Common myeloid progenitor, CD34-positive (primary cell): ENCODE measurements at regions not wholly inside any gene's neighbourhood (a gene's known extent, or its start where the extent isn't known, plus 50 kb on each side); places are given as distances from the start of the nearest gene placed in this dataset.

Source experiments
- CTCF ChIA-PET: fragments of 350-600 bp; sonication (Branson Sonifier 250); formaldehyde crosslinking; loops from one replicate; lab custom pipeline; 2021; ENCODE audit warnings: antibody characterized with exemption; lab: Charles Lee
- POLR2A ChIA-PET: fragments of 350-600 bp; sonication (Branson Sonifier 250); formaldehyde crosslinking; loops from one replicate; lab custom pipeline; 2021; ENCODE audit warnings: antibody characterized with exemption; lab: Charles Lee
- DNase-seq, 3 donors: peaks; one replicate each; pipeline versions ENCODE4 v3.0.0 to v3.0.0-alpha.2; 2013
- H3K27ac ChIP-seq, 2 experiments: 1 replicate in 1 of 2; 2 replicates in 1 of 2; pipeline ENCODE4 v1.7.0; 2013; ENCODE audit warnings: inconsistent platforms in 2 of 2, low read length in 2 of 2, mild to moderate bottlenecking in 2 of 2, low read depth in 1 of 2, moderate library complexity in 1 of 2; ENCODE audit not compliant: severe bottlenecking in 2 of 2, insufficient read depth in 1 of 2, poor library complexity in 1 of 2
- H3K27me3 ChIP-seq, 5 experiments: replicated peaks in 2 of 5; 1 replicate in 3 of 5; 2 replicates in 2 of 5; pipeline versions ENCODE4 v1.6.1 to v1.7.0; 2013; ENCODE audit warnings: low read length in 4 of 5, mild to moderate bottlenecking in 2 of 5, moderate library complexity in 2 of 5, inconsistent platforms in 1 of 5; ENCODE audit not compliant: insufficient read depth in 5 of 5, control insufficient read depth in 4 of 5
- H3K36me3 ChIP-seq, 4 experiments: 1 replicate in 2 of 4; 2 replicates in 2 of 4; pipeline versions ENCODE4 v1.6.1 to v1.7.0; 2013; ENCODE audit warnings: low read length in 3 of 4, control low read depth in 1 of 4, mild to moderate bottlenecking in 1 of 4; ENCODE audit not compliant: control insufficient read depth in 4 of 4, insufficient read depth in 4 of 4
- H3K4me1 ChIP-seq, 4 experiments: 1 replicate in 3 of 4; 2 replicates in 1 of 4; pipeline versions ENCODE4 v1.6.1 to v1.7.1; 2013; ENCODE audit warnings: low read length in 3 of 4, mild to moderate bottlenecking in 3 of 4, control low read depth in 1 of 4, inconsistent platforms in 1 of 4, moderate library complexity in 1 of 4; ENCODE audit not compliant: control insufficient read depth in 4 of 4, insufficient read depth in 4 of 4; ENCODE audit errors: control extremely low read depth in 1 of 4
- H3K4me3 ChIP-seq, 7 experiments: 1 replicate in 4 of 7; 2 replicates in 3 of 7; pipeline versions ENCODE4 v1.5.1 to v1.7.0; 2013; ENCODE audit warnings: mild to moderate bottlenecking in 7 of 7, low read length in 6 of 7, moderate library complexity in 6 of 7, inconsistent platforms in 2 of 7, low read depth in 2 of 7, control low read depth in 1 of 7; ENCODE audit not compliant: insufficient read depth in 4 of 7, control insufficient read depth in 1 of 7; ENCODE audit errors: extremely low read depth in 1 of 7
- H3K9me3 ChIP-seq, 5 experiments: 1 replicate in 4 of 5; 2 replicates in 1 of 5; pipeline versions ENCODE4 v1.6.1 to v1.7.1; 2013; ENCODE audit warnings: low read length in 4 of 5, mild to moderate bottlenecking in 2 of 5, inconsistent platforms in 1 of 5, low read depth in 1 of 5, moderate library complexity in 1 of 5; ENCODE audit not compliant: control insufficient read depth in 4 of 5, insufficient read depth in 2 of 5; ENCODE audit errors: control extremely low read depth in 1 of 5
- WGBS: methylation state at CpG from one replicate; pipeline ENCODE4 v1.1.5; 2013; ENCODE audit not compliant: insufficient coverage; 5-methylcytosine and 5-hydroxymethylcytosine counted together

- no peak overlapping the region for H3K27ac ChIP-seq
- no peak for DNase-seq
- POLR2A ChIA-PET, result no interaction called here
- peaks cover 0 to 4% (median 2%) of the 10 kb centered on the region in 4 experiments for H3K4me1 ChIP-seq
- no peaks in the 10 kb centered on the region for H3K9me3 ChIP-seq
- H3K4me3 ChIP-seq, result no peak overlapping the region
- CTCF ChIA-PET, result no interaction called here
- H3K27me3 ChIP-seq, result no peaks in the 10 kb centered on the region
- WGBS, result 20% methylated on average over 1 of the region's 4 CpGs
- peaks cover 0 to 4% (median 0%) of the 10 kb centered on the region in 4 experiments for H3K36me3 ChIP-seq
Measured at GRCh38 chr22:26744892-26745808, 87.8 kb downstream of the MIAT start.

GRCh38 chr22:26746311-26746710 is 88.9 kb downstream of the MIAT start:
- ChIA-PET POLR2A (no interaction called here), CTCF (interaction anchor here (1.2 kb wide), 1 partner anchor 10 kb away, joined by 3 read pairs; no protein-coding TSS in a partner anchor)
- Histone ChIP-seq H3K27ac (no peak overlapping the region), H3K4me1 (peaks cover 0 to 5% (median 4%) of the 10 kb centered on the region in 4 experiments), H3K27me3 (no peaks in the 10 kb centered on the region), H3K4me3 (no peak overlapping the region), H3K9me3 (no peaks in the 10 kb centered on the region), H3K36me3 (peaks cover 0 to 4% (median 0%) of the 10 kb centered on the region in 4 experiments)
- WGBS, result 100% methylated on average over 1 of the region's 1 CpG
- no peak for DNase-seq

GRCh38 chr22:26748845-26749244 is 91.5 kb downstream of the MIAT start:
- no peaks in the 10 kb centered on the region for H3K27me3 ChIP-seq
- ChIA-PET CTCF (no interaction called here), POLR2A (no interaction called here)
- peaks cover 0 to 16% (median 7%) of the 10 kb centered on the region in 4 experiments for H3K4me1 ChIP-seq
- H3K9me3 ChIP-seq, result peaks cover 0 to 4% (median 0%) of the 10 kb centered on the region in 5 experiments
- WGBS, result 84% methylated on average over 5 of the region's 6 CpGs
- DNase-seq, result no peak
- H3K27ac ChIP-seq, result no peak overlapping the region
- H3K36me3 ChIP-seq, result no peaks in the 10 kb centered on the region
- no peak overlapping the region for H3K4me3 ChIP-seq

- WGBS, result 59% methylated on average over 5 of the region's 5 CpGs
- H3K27ac ChIP-seq, result no peak overlapping the region
- peaks cover 0 to 4% (median 0%) of the 10 kb centered on the region in 5 experiments for H3K9me3 ChIP-seq
- ChIA-PET POLR2A (no interaction called here), CTCF (interaction anchor here (0.6 kb wide), 2 partner anchors 16 to 80 kb away, joined by 3 read pairs; no protein-coding TSS in a partner anchor)
- peaks cover 0 to 16% (median 7%) of the 10 kb centered on the region in 4 experiments for H3K4me1 ChIP-seq
- no peaks in the 10 kb centered on the region for H3K27me3 ChIP-seq
- no peaks in the 10 kb centered on the region for H3K36me3 ChIP-seq
- DNase-seq, result peak in 1 of 3 donors; percentile 26
- no peak overlapping the region for H3K4me3 ChIP-seq
Measured at GRCh38 chr22:26751217-26751616, 93.8 kb downstream of the MIAT start.

- H3K4me1 ChIP-seq, result peaks cover 0 to 16% (median 11%) of the 10 kb centered on the region in 4 experiments
- no peak overlapping the region for H3K27ac ChIP-seq
- H3K27me3 ChIP-seq, result no peaks in the 10 kb centered on the region
- no peaks in the 10 kb centered on the region for H3K36me3 ChIP-seq
- H3K4me3 ChIP-seq, result no peak overlapping the region
- WGBS, result 99% methylated on average over 10 of the region's 10 CpGs
- ChIA-PET POLR2A (no interaction called here), CTCF (no interaction called here)
- no peak for DNase-seq
- H3K9me3 ChIP-seq, result peaks cover 0 to 9% (median 0%) of the 10 kb centered on the region in 5 experiments
Measured at GRCh38 chr22:26753125-26753862, 95.9 kb downstream of the MIAT start.

- H3K4me3 ChIP-seq, result peak overlapping the region in 4 of 7 experiments; percentile 17 to 67 (median 37)
Measured at GRCh38 chr22:26756675-26757293, 99.4 kb downstream of the MIAT start.

More at GRCh38 chr22:26756675-26757293, 99.4 kb downstream of the MIAT start:
- WGBS, result 10% methylated on average over 42 of the region's 47 CpGs
- Histone ChIP-seq H3K27me3 (no peaks in the 10 kb centered on the region), H3K4me1 (peaks cover 0 to 6% (median 3%) of the 10 kb centered on the region in 4 experiments), H3K36me3 (no peaks in the 10 kb centered on the region), H3K9me3 (peaks cover 0 to 7% (median 0%) of the 10 kb centered on the region in 5 experiments), H3K27ac (no peak overlapping the region)
- peak; percentile 36 to 69 (median 60) for DNase-seq
- CTCF ChIA-PET, result interaction anchor here (0.6 to 2.5 kb wide), 10 partner anchors 10 to 1154 kb away, joined by 3 to 7 read pairs (median 3); no protein-coding TSS in a partner anchor
- POLR2A ChIA-PET, result no interaction called here
